PC-9 (cell line): ENCODE measurements at regions not wholly inside any gene's neighbourhood (a gene's known extent, or its start where the extent isn't known, plus 50 kb on each side); places are given as distances from the start of the nearest gene placed in this dataset.

Source experiments
- EZH2 ChIP-seq: fragments of 200-600 bp; sonication (generic); IDR thresholded peaks from 2 replicates; pipeline ENCODE4 v1.8.0; 2017; ENCODE audit warnings: antibody characterized with exemption, low read depth
- TF ChIP-seq, protein P1 (sequence below): fragments of 200-600 bp; sonication (generic); conservative IDR thresholded peaks from 2 replicates; pipeline ENCODE4 v1.6.1; 2017; ENCODE audit warnings: mixed run types, antibody characterized with exemption, mild to moderate bottlenecking, moderate library complexity

DNA sequence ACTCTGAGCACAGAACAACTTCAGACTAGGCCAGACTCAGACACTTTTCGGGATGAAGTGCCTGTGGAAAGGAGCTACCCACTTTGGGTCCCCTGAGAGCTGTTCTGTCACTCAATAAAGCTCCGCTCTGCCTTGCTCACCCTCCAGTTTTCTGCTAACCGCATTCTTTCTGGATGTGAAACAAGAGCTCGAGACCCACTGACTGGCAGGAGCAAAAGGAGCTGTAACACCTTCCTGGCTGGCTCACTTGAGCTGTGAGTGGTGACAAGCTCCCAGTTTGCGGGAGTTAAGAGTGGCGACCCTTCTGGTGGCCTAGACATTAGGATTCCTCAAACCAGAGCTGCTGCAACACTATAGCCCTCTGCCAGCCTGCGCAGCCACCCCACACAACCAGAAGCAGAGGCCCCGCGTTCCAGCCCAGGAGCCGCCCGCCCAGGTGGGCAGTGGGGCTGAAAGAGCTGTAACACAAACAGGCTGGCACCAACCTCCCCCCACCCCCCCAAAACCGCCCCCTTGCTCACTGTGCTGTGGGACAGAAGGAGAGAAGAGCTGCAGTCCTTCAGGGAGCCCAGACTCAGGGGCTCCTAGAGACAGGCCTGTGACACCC is 1178.1 kb upstream of the GBE1 start:
- TF ChIP-seq, protein P1, sequence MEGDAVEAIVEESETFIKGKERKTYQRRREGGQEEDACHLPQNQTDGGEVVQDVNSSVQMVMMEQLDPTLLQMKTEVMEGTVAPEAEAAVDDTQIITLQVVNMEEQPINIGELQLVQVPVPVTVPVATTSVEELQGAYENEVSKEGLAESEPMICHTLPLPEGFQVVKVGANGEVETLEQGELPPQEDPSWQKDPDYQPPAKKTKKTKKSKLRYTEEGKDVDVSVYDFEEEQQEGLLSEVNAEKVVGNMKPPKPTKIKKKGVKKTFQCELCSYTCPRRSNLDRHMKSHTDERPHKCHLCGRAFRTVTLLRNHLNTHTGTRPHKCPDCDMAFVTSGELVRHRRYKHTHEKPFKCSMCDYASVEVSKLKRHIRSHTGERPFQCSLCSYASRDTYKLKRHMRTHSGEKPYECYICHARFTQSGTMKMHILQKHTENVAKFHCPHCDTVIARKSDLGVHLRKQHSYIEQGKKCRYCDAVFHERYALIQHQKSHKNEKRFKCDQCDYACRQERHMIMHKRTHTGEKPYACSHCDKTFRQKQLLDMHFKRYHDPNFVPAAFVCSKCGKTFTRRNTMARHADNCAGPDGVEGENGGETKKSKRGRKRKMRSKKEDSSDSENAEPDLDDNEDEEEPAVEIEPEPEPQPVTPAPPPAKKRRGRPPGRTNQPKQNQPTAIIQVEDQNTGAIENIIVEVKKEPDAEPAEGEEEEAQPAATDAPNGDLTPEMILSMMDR, result no peak
- no peak for TF ChIP-seq EZH2
